B cell (primary cell): ENCODE measurements at regions not wholly inside any gene's neighbourhood (a gene's known extent, or its start where the extent isn't known, plus 50 kb on each side); places are given as distances from the start of the nearest gene placed in this dataset.

ENCODE experiments used
- ATAC-seq: fragments of 200-7000 bp; cut with Tn5 transposase; one replicate; pipeline ENCODE4 v1.10.0; 2021; ENCODE audit warnings: low read depth, mild to moderate bottlenecking, moderate number of reproducible peaks, moderate library complexity
- CTCF ChIA-PET: fragments of 350-600 bp; sonication (Branson Sonifier 250); formaldehyde crosslinking; loops from one replicate; lab custom pipeline; 2021; ENCODE audit warnings: antibody characterized with exemption, inconsistent platforms; lab: Charles Lee
- POLR2A ChIA-PET: fragments of 350-600 bp; sonication (Branson Sonifier 250); formaldehyde crosslinking; loops from one replicate; lab custom pipeline; 2021; ENCODE audit warnings: antibody characterized with exemption; lab: Charles Lee
- DNase-seq: peaks from one replicate; pipeline ENCODE4 v3.0.0; 2013
- H2AFZ ChIP-seq: 2 replicates; pipeline ENCODE4 v1.6.1; 2012; ENCODE audit warnings: mild to moderate bottlenecking, low read depth, low read length; ENCODE audit not compliant: insufficient read depth, poor library complexity, severe bottlenecking
- H3K27ac ChIP-seq, 2 donors: 1 replicate in 1 of 2; 2 replicates in 1 of 2; pipeline ENCODE4 v1.5.1; 2012 to 2013; ENCODE audit warnings: low read length in 2 of 2, mild to moderate bottlenecking in 2 of 2, moderate library complexity in 1 of 2
- H3K27me3 ChIP-seq, 4 experiments: fragments of 200-600 bp in 1 of 4; sonication (generic) in 1 of 4; replicated peaks in 1 of 4; 1 replicate in 2 of 4; 2 replicates in 2 of 4; pipeline versions ENCODE4 v1.6.1 to v1.7.0; 2013 to 2016; ENCODE audit warnings: low read length in 3 of 4, mild to moderate bottlenecking in 2 of 4, mixed read lengths in 1 of 4, moderate library complexity in 1 of 4; ENCODE audit not compliant: insufficient read depth in 4 of 4, control insufficient read depth in 3 of 4; ENCODE audit errors: control extremely low read depth in 1 of 4
- H3K36me3 ChIP-seq, 2 experiments: replicated peaks in 1 of 2; 1 replicate in 1 of 2; 2 replicates in 1 of 2; pipeline versions ENCODE4 v1.6.1 to v1.7.1; 2013; ENCODE audit warnings: low read length in 1 of 2; ENCODE audit not compliant: insufficient read depth in 2 of 2, control insufficient read depth in 1 of 2; ENCODE audit errors: control extremely low read depth in 1 of 2, extremely low read depth in 1 of 2
- H3K4me1 ChIP-seq, 2 donors: fragments of 200-600 bp in 1 of 2; sonication (generic) in 1 of 2; 1 replicate in 1 of 2; 2 replicates in 1 of 2; pipeline versions ENCODE4 v1.5.1 to v1.6.1; 2013 to 2017; ENCODE audit warnings: low read length in 2 of 2; ENCODE audit not compliant: control insufficient read depth in 2 of 2, insufficient read depth in 2 of 2
- H3K4me2 ChIP-seq: replicated peaks from 2 replicates; pipeline ENCODE3; 2012; ENCODE audit warnings: mild to moderate bottlenecking, low read depth, low read length; ENCODE audit not compliant: poor library complexity, severe bottlenecking
- H3K4me3 ChIP-seq, 5 experiments: fragments of 200-600 bp in 1 of 5; sonication (generic) in 1 of 5; 1 replicate in 3 of 5; 2 replicates in 2 of 5; pipeline versions ENCODE4 v1.5.1 to v1.7.0; 2011 to 2016; ENCODE audit warnings: low read length in 4 of 5, mild to moderate bottlenecking in 4 of 5, low read depth in 2 of 5, control low read depth in 1 of 5, moderate library complexity in 1 of 5; ENCODE audit not compliant: insufficient read depth in 1 of 5; ENCODE audit errors: control extremely low read depth in 1 of 5, extremely low read depth in 1 of 5
- H3K79me2 ChIP-seq: fragments of 200-600 bp; sonication (generic); one replicate; pipeline ENCODE4 v1.6.0; 2016; ENCODE audit warnings: low read length; ENCODE audit not compliant: control insufficient read depth, insufficient read depth
- H3K9ac ChIP-seq: fragments of 200-600 bp; sonication (generic); 2 replicates; pipeline ENCODE4 v1.6.1; 2017; ENCODE audit warnings: mild to moderate bottlenecking, low read length, moderate library complexity
- H3K9me3 ChIP-seq, 3 donors: one replicate each; pipeline versions ENCODE4 v1.6.1 to v1.7.1; 2013; ENCODE audit warnings: low read length in 2 of 3; ENCODE audit not compliant: control insufficient read depth in 2 of 3, insufficient read depth in 1 of 3; ENCODE audit errors: control extremely low read depth in 1 of 3
- H4K20me1 ChIP-seq: 2 replicates; pipeline ENCODE4 v1.6.0; 2012; ENCODE audit warnings: mild to moderate bottlenecking, low read length; ENCODE audit not compliant: insufficient read depth, control insufficient read depth, poor library complexity, severe bottlenecking
- H3K27ac Mint-ChIP-seq: one replicate; pipeline ENCODE4 v1.8.0; 2021; ENCODE audit warnings: mixed read lengths
- H3K27me3 Mint-ChIP-seq: one replicate; pipeline ENCODE4 v1.8.0; 2021; ENCODE audit warnings: mixed read lengths
- H3K4me1 Mint-ChIP-seq: one replicate; pipeline ENCODE4 v1.8.0; 2021; ENCODE audit warnings: mixed read lengths
- H3K4me3 Mint-ChIP-seq: one replicate; pipeline ENCODE4 v1.8.0; 2021; ENCODE audit warnings: mixed read lengths
- H3K9me3 Mint-ChIP-seq: one replicate; pipeline ENCODE4 v1.8.0; 2022; ENCODE audit warnings: mixed read lengths; ENCODE audit not compliant: insufficient read depth
- EZH2 ChIP-seq: IDR thresholded peaks from 2 replicates; pipeline ENCODE4 v1.6.1; 2012; ENCODE audit warnings: borderline replicate concordance, low read depth, mild to moderate bottlenecking, moderate library complexity, low read length; ENCODE audit not compliant: insufficient read depth, poor library complexity, severe bottlenecking
- WGBS: methylation state at CpG from one replicate; pipeline ENCODE4 v1.1.5; 2013; ENCODE audit warnings: missing lambda C conversion rate; ENCODE audit not compliant: insufficient coverage; 5-methylcytosine and 5-hydroxymethylcytosine counted together
- intact Hi-C: fragments of 100-400 bp; cut with micrococcal nuclease; formaldehyde crosslinking; loops from one replicate; pipeline ENCODE4 v1.10.0; 2022
- TF ChIP-seq, protein P1 (sequence below): fragments of 200-600 bp; IDR thresholded peaks from one replicate; pipeline ENCODE4 v1.8.0; 2022; ENCODE audit warnings: antibody characterized with exemption, mild to moderate bottlenecking

GRCh38 chr7:88437132-88437531 lies 130.4 kb upstream of the STEAP4 start:
- no peaks in the 10 kb centered on the region for H3K9me3 Mint-ChIP-seq
- intact Hi-C loops: no loop called here
- ATAC-seq: no peak

GRCh38 chr7:88432301-88432700 lies 125.6 kb upstream of the STEAP4 start:
- H3K9ac ChIP-seq: no peak overlapping the region
- no peak overlapping the region for H3K27ac Mint-ChIP-seq
- ChIA-PET POLR2A (no interaction called here), CTCF (no interaction called here)
- no peaks in the 10 kb centered on the region for H4K20me1 ChIP-seq
- intact Hi-C loops: no loop called here
- H3K4me1 ChIP-seq: no peaks in the 10 kb centered on the region
- no peak overlapping the region for H3K4me3 ChIP-seq
- no peaks in the 10 kb centered on the region for H3K27me3 Mint-ChIP-seq
- H3K27me3 ChIP-seq: no peaks in the 10 kb centered on the region
- H3K4me3 Mint-ChIP-seq: no peak overlapping the region
- no peaks in the 10 kb centered on the region for H3K79me2 ChIP-seq
- no peak overlapping the region for H2AFZ ChIP-seq
- DNase-seq: no peak
- H3K9me3 ChIP-seq: no peaks in the 10 kb centered on the region
- no peaks in the 10 kb centered on the region for H3K4me1 Mint-ChIP-seq
- TF ChIP-seq, protein P1, sequence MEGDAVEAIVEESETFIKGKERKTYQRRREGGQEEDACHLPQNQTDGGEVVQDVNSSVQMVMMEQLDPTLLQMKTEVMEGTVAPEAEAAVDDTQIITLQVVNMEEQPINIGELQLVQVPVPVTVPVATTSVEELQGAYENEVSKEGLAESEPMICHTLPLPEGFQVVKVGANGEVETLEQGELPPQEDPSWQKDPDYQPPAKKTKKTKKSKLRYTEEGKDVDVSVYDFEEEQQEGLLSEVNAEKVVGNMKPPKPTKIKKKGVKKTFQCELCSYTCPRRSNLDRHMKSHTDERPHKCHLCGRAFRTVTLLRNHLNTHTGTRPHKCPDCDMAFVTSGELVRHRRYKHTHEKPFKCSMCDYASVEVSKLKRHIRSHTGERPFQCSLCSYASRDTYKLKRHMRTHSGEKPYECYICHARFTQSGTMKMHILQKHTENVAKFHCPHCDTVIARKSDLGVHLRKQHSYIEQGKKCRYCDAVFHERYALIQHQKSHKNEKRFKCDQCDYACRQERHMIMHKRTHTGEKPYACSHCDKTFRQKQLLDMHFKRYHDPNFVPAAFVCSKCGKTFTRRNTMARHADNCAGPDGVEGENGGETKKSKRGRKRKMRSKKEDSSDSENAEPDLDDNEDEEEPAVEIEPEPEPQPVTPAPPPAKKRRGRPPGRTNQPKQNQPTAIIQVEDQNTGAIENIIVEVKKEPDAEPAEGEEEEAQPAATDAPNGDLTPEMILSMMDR: no peak
- no peak for TF ChIP-seq EZH2
- no CpG with 5 or more reads among the region's 2 CpGs for WGBS
- no peaks in the 10 kb centered on the region for H3K9me3 Mint-ChIP-seq
- no peak overlapping the region for H3K27ac ChIP-seq
- no peaks in the 10 kb centered on the region for H3K36me3 ChIP-seq
- no peak overlapping the region for H3K4me2 ChIP-seq
- ATAC-seq: no peak

More at GRCh38 chr7:88437132-88437531, 130.4 kb upstream of the STEAP4 start:
- H3K27ac Mint-ChIP-seq: no peak overlapping the region
- ChIA-PET POLR2A (no interaction called here), CTCF (no interaction called here)
- Histone ChIP-seq H3K4me2 (no peak overlapping the region), H3K4me1 (no peaks in the 10 kb centered on the region), H3K36me3 (no peaks in the 10 kb centered on the region), H3K9ac (no peak overlapping the region), H3K27ac (no peak overlapping the region), H3K9me3 (no peaks in the 10 kb centered on the region), H4K20me1 (no peaks in the 10 kb centered on the region), H3K79me2 (no peaks in the 10 kb centered on the region), H2AFZ (no peak overlapping the region), H3K4me3 (no peak overlapping the region), H3K27me3 (no peaks in the 10 kb centered on the region)
- no peak overlapping the region for H3K4me3 Mint-ChIP-seq
- TF ChIP-seq, protein P1: no peak
- no peak for TF ChIP-seq EZH2
- no peaks in the 10 kb centered on the region for H3K27me3 Mint-ChIP-seq
- no peak for DNase-seq
- H3K4me1 Mint-ChIP-seq: no peaks in the 10 kb centered on the region
